ENCODE measurements at regions not wholly inside any gene's neighbourhood (a gene's known extent, or its start where the extent isn't known, plus 50 kb on each side); places are given as distances from the start of the nearest gene placed in this dataset.

- no peak overlapping the region for H2BK5ac ChIP-seq (ENCODE audit: low read depth, low read length)
- H2BK20ac ChIP-seq (ENCODE audit: low read length): no peak overlapping the region
- H3K9ac ChIP-seq (replicated peaks in 1 of 4; ENCODE audit: extremely low read depth in 1 of 4, low read depth in 3 of 4, low read length in 3 of 4): no peak overlapping the region
- no peak overlapping the region for H2BK12ac ChIP-seq (ENCODE audit: low read depth, low read length)
- no peak overlapping the region for H3K23ac ChIP-seq (ENCODE audit: insufficient read length)
- H2BK120ac ChIP-seq (replicated peaks; ENCODE audit: low read depth, low read length): no peak overlapping the region
- no peak overlapping the region for H3K27ac ChIP-seq (ENCODE audit: low read depth, low read length)
- H4K20me1 ChIP-seq (replicated peaks in 1 of 2; ENCODE audit: control insufficient read depth in 1 of 2, insufficient read depth in 2 of 2, low read length in 2 of 2): peaks cover 0 to 3% of the 10 kb centered on the region in 2 experiments
- H3K36me3 ChIP-seq (ENCODE audit: control insufficient read depth in 2 of 4, insufficient read depth in 4 of 4, low read length in 3 of 4): no peaks in the 10 kb centered on the region
- H3K4me1 ChIP-seq (replicated peaks in 1 of 4; ENCODE audit: control insufficient read depth in 3 of 4, insufficient read depth in 4 of 4, low read length in 3 of 4): peaks cover 0 to 3% (median 0%) of the 10 kb centered on the region in 4 experiments; a peak in 1 of 7 replicates
- H3K79me1 ChIP-seq (ENCODE audit: low read depth, low read length): no peaks in the 10 kb centered on the region
- H3K14ac ChIP-seq (ENCODE audit: insufficient read length): no peak overlapping the region
- no peak overlapping the region for H3K4me3 ChIP-seq (ENCODE audit: extremely low read depth in 1 of 4, insufficient read depth in 2 of 4, low read depth in 3 of 4, low read length in 4 of 4)
- no peak overlapping the region for H2BK15ac ChIP-seq (ENCODE audit: low read length)
- H3K27me3 ChIP-seq (replicated peaks in 1 of 4; ENCODE audit: control insufficient read depth in 3 of 4, extremely low read depth in 1 of 4, insufficient read depth in 3 of 4, low read length in 3 of 4): 0 out of 7 replicates have a peak, but pooled peaks cover 0 to 2% (median 0%) of the 10 kb centered on the region in 4 experiments
- DNase-seq (ENCODE audit: low read depth in 1 of 2, low spot score in 2 of 2) (peak in 1 of 2 experiments; percentile 35), FAIRE-seq (no peak)
- H3K56ac ChIP-seq (replicated peaks; ENCODE audit: insufficient read length, low read depth, low read length): no peak overlapping the region
- no peak overlapping the region for H2AFZ ChIP-seq (ENCODE audit: low read length)
- no peak overlapping the region for H3K4ac ChIP-seq (replicated peaks; ENCODE audit: insufficient read length, low read depth, low read length)
- ChIA-PET POLR2A (ENCODE audit: partially characterized antibody) (no interaction called here), CTCF (ENCODE audit: partially characterized antibody) (interaction anchor here (0.5 kb wide), 1 partner anchor 108 kb away, joined by 3 read pairs; no protein-coding TSS in a partner anchor)
- 91% methylated on average over 27 of the region's 29 CpGs; no CpG with 5 or more reads in 1 of the 2 experiments for WGBS, 2 experiments (ENCODE audit: extremely low coverage in 1 of 2, insufficient coverage in 1 of 2, insufficient read length in 1 of 2, insufficient replicate concordance in 2 of 2, low coverage in 1 of 2, low lambda C conversion rate in 2 of 2, missing lambda C conversion rate in 1 of 2)
- no peak overlapping the region for H2AK5ac ChIP-seq (ENCODE audit: low read depth, low read length)
- no peak overlapping the region for H3K4me2 ChIP-seq (ENCODE audit: insufficient read depth in 1 of 2, low read depth in 2 of 2, low read length in 2 of 2)
- no peak overlapping the region for H3K18ac ChIP-seq (ENCODE audit: extremely low read depth, low read length)
- H4K5ac ChIP-seq (ENCODE audit: insufficient read length, low read depth, low read length): no peak overlapping the region
- H3K9me3 ChIP-seq (ENCODE audit: insufficient read depth in 2 of 2, low read depth in 1 of 2, low read length in 1 of 2): no peaks in the 10 kb centered on the region; a peak in 1 of 4 replicates
- TF ChIP-seq GABPA (IDR thresholded peaks at IDR 0.05; ENCODE audit: borderline replicate concordance, insufficient read depth, low read length) (no peak), CEBPB (IDR thresholded peaks at IDR 0.05; ENCODE audit: low read depth, low read length) (no peak), POU5F1 (IDR thresholded peaks at IDR 0.05; ENCODE audit: low read depth, low read length) (no peak), NRF1 (IDR thresholded peaks at IDR 0.05; ENCODE audit: low read depth, low read length) (no peak), FOSL1 (IDR thresholded peaks at IDR 0.05; ENCODE audit: insufficient read depth, low read depth, low read length) (no peak), CBX5 (IDR thresholded peaks at IDR 0.05; ENCODE audit: low read depth, low read length) (no peak), TEAD4 (IDR thresholded peaks at IDR 0.05; ENCODE audit: low read depth, low read length) (no peak)
- peaks cover 4% of the 10 kb centered on the region; the same call in 1 of the 2 replicates for H3K23me2 ChIP-seq (ENCODE audit: low read depth, low read length)
- no peak overlapping the region for H4K91ac ChIP-seq (replicated peaks; ENCODE audit: insufficient read length, low read length)
- no peak overlapping the region; the same call in 1 of the 2 replicates for H4K8ac ChIP-seq (ENCODE audit: extremely low read depth, insufficient read depth, low read length)
- H3K79me2 ChIP-seq (ENCODE audit: control insufficient read depth in 1 of 2, insufficient read depth in 2 of 2, low read length in 2 of 2): no peaks in the 10 kb centered on the region
Measured at GRCh38 chr6:170185175-170185978, 105.5 kb downstream of the DLL1 start.

All from H1 (cell line).